ENCODE measurements at regions not wholly inside any gene's neighbourhood (a gene's known extent, or its start where the extent isn't known, plus 50 kb on each side); places are given as distances from the start of the nearest gene placed in this dataset.
"Not testable (repeated sequence)": the region's sequence is repeated elsewhere in the genome, so short reads cannot be mapped to it uniquely, and the experiment has no call there.

- no peak for DNase-seq (ENCODE audit: low read depth)
These were observed 888.0 kb downstream of the BRD1 start for GRCh38 chr22:48939441-48940265.

GRCh38 chr22:48938741-48939140 lies 888.9 kb downstream of the BRD1 start:
- no peak for DNase-seq (ENCODE audit: low read depth)

- DNase-seq (ENCODE audit: low read depth), result no peak
These were observed 890.5 kb downstream of the BRD1 start for GRCh38 chr22:48937032-48937639.

- no peak for DNase-seq (ENCODE audit: low read depth)
These were observed 891.3 kb downstream of the BRD1 start for GRCh38 chr22:48936391-48936790.

GRCh38 chr22:48934446-48934845 lies 893.2 kb downstream of the BRD1 start:
- no peak for DNase-seq (ENCODE audit: low read depth)

- DNase-seq (ENCODE audit: low read depth), result no peak
These were observed 896.2 kb downstream of the BRD1 start for GRCh38 chr22:48931452-48931851.

GRCh38 chr22:48929276-48929790 lies 898.3 kb downstream of the BRD1 start:
- no peak for DNase-seq (ENCODE audit: low read depth)

GRCh38 chr22:48927591-48927990 lies 900.1 kb downstream of the BRD1 start:
- DNase-seq (ENCODE audit: low read depth), result no peak

GRCh38 chr22:48926643-48927042 lies 901.0 kb downstream of the BRD1 start:
- DNase-seq (ENCODE audit: low read depth), result no peak

- DNase-seq (ENCODE audit: low read depth), result no peak
These were observed 901.5 kb downstream of the BRD1 start for GRCh38 chr22:48926136-48926535.

GRCh38 chr22:48925450-48925849 lies 902.2 kb downstream of the BRD1 start:
- no peak for DNase-seq (ENCODE audit: low read depth)

GRCh38 chr22:48923996-48924395 lies 903.7 kb downstream of the BRD1 start:
- no peak for DNase-seq (ENCODE audit: low read depth)

GRCh38 chr22:48923165-48923865 lies 904.4 kb downstream of the BRD1 start:
- DNase-seq (ENCODE audit: low read depth), result no peak

- DNase-seq (ENCODE audit: low read depth), result no peak
These were observed 906.2 kb downstream of the BRD1 start for GRCh38 chr22:48921411-48921903.

- DNase-seq (ENCODE audit: low read depth), result no peak
These were observed 906.9 kb downstream of the BRD1 start for GRCh38 chr22:48920776-48921241.

GRCh38 chr22:48919851-48920589 lies 907.7 kb downstream of the BRD1 start:
- DNase-seq (ENCODE audit: low read depth), result no peak

GRCh38 chr22:48919187-48919590 lies 908.5 kb downstream of the BRD1 start:
- no peak for DNase-seq (ENCODE audit: low read depth)

GRCh38 chr22:48918585-48919186 lies 909.0 kb downstream of the BRD1 start:
- DNase-seq (ENCODE audit: low read depth), result no peak

GRCh38 chr22:48912356-48913066 lies 915.2 kb downstream of the BRD1 start:
- DNase-seq (ENCODE audit: low read depth), result not testable (repeated sequence)

- not testable (repeated sequence) for DNase-seq (ENCODE audit: low read depth)
These were observed 916.0 kb downstream of the BRD1 start for GRCh38 chr22:48911647-48912046.

- not testable (repeated sequence) for DNase-seq (ENCODE audit: low read depth)
These were observed 916.6 kb downstream of the BRD1 start for GRCh38 chr22:48911067-48911466.

Measured in HS-5 (cell line).